ENCODE measurements at regions not wholly inside any gene's neighbourhood (a gene's known extent, or its start where the extent isn't known, plus 50 kb on each side); places are given as distances from the start of the nearest gene placed in this dataset.

- Histone ChIP-seq H3K27me3 (ENCODE audit: control insufficient read depth, insufficient read depth, low read length) (no peaks in the 10 kb centered on the region), H3K79me1 (ENCODE audit: low read depth in 1 of 2, low read length in 2 of 2) (no peaks in the 10 kb centered on the region), H4K8ac (ENCODE audit: low read depth in 2 of 2, low read length in 2 of 2) (no peak overlapping the region), H4K20me1 (ENCODE audit: insufficient read depth, low read length) (no peaks in the 10 kb centered on the region), H2BK120ac (ENCODE audit: low read depth, low read length) (no peak overlapping the region), H3K18ac (ENCODE audit: low read depth, low read length) (no peak overlapping the region), H3K4me1 (ENCODE audit: control insufficient read depth, insufficient read depth, low read length) (no peaks in the 10 kb centered on the region), H2AK9ac (replicated peaks; ENCODE audit: low read depth, low read length, poor library complexity) (no peak overlapping the region), H3K4ac (ENCODE audit: low read depth, low read length) (no peak overlapping the region), H3K9me1 (ENCODE audit: insufficient read depth, low read length) (no peaks in the 10 kb centered on the region), H2BK15ac (ENCODE audit: low read depth, low read length) (no peak overlapping the region), H3K4me3 (ENCODE audit: insufficient read depth, low read depth, low read length) (no peak overlapping the region), H2BK20ac (ENCODE audit: low read depth, low read length) (no peak overlapping the region), H4K5ac (ENCODE audit: low read depth, low read length) (no peak overlapping the region), H3K27ac (ENCODE audit: insufficient read depth, low read length) (no peak overlapping the region), H3K56ac (ENCODE audit: extremely low read depth, insufficient read depth, low read length) (no peak overlapping the region), H3K9ac (ENCODE audit: low read depth, low read length) (no peak overlapping the region), H3K4me2 (ENCODE audit: low read depth, low read length) (no peak overlapping the region), H3K23ac (ENCODE audit: low read depth, low read length) (no peak overlapping the region), H2AK5ac (ENCODE audit: low read depth, low read length) (no peak overlapping the region), H3K9me3 (ENCODE audit: control insufficient read depth, insufficient read depth, low read length) (no peaks in the 10 kb centered on the region), H2AFZ (replicated peaks; ENCODE audit: low read length, poor library complexity) (no peak overlapping the region), H3K14ac (replicated peaks; ENCODE audit: low read depth, low read length) (no peak overlapping the region), H2BK5ac (ENCODE audit: low read depth, low read length, poor library complexity, severe bottlenecking) (no peak overlapping the region), H3K36me3 (ENCODE audit: control insufficient read depth, insufficient read depth, low read length) (no peaks in the 10 kb centered on the region), H4K91ac (ENCODE audit: insufficient read depth, low read depth, low read length) (no peak overlapping the region)
- TF ChIP-seq NFE2L2 (IDR thresholded peaks at IDR 0.05; ENCODE audit: low read depth, low read length): no peak
- no peak for TF ChIP-seq CHD1 (IDR thresholded peaks at IDR 0.05; ENCODE audit: low read depth, low read length)
- no peak for TF ChIP-seq MAZ (IDR thresholded peaks at IDR 0.05; ENCODE audit: borderline replicate concordance, low read depth, low read length)
- no peak for TF ChIP-seq MAFK (IDR thresholded peaks at IDR 0.05; ENCODE audit: low read depth, low read length)
- TF ChIP-seq POLR2A (IDR thresholded peaks at IDR 0.05; ENCODE audit: low read depth, low read length): no peak
- no peak for TF ChIP-seq CTCF (conservative IDR thresholded peaks at IDR 0.05; ENCODE audit: low read depth, low read length)
- TF ChIP-seq MXI1 (IDR thresholded peaks at IDR 0.05; ENCODE audit: borderline replicate concordance, low read depth, low read length): no peak
- no peak for TF ChIP-seq CEBPB (IDR thresholded peaks at IDR 0.05; ENCODE audit: low read depth, low read length)
- TF ChIP-seq BHLHE40 (IDR thresholded peaks at IDR 0.05; ENCODE audit: low read depth, low read length): no peak
- TF ChIP-seq RCOR1 (IDR thresholded peaks at IDR 0.05; ENCODE audit: insufficient replicate concordance, low read length): no peak
- no peak for TF ChIP-seq SMC3 (IDR thresholded peaks at IDR 0.05; ENCODE audit: low read depth, low read length)
- TF ChIP-seq USF2 (IDR thresholded peaks at IDR 0.05; ENCODE audit: low read depth, low read length): no peak
- TF ChIP-seq ELK1 (IDR thresholded peaks at IDR 0.05; ENCODE audit: borderline replicate concordance, low read depth, low read length): no peak
- TF ChIP-seq RFX5 (IDR thresholded peaks at IDR 0.05; ENCODE audit: low read depth, low read length): no peak
- TF ChIP-seq FOS (IDR thresholded peaks at IDR 0.05; ENCODE audit: low read depth, low read length): no peak
- TF ChIP-seq RAD21 (IDR thresholded peaks at IDR 0.05; ENCODE audit: low read length): no peak
- in situ Hi-C loops (cut with MboI; ENCODE audit: low sequenced_read_pairs): no loop called here
- intact Hi-C loops (cut with micrococcal nuclease): no loop called here
- WGBS, 2 experiments (ENCODE audit: extremely low coverage in 2 of 2, insufficient read length in 1 of 2): no CpG with 5 or more reads among the region's 3 CpGs
- POLR2A ChIA-PET (ENCODE audit: unreplicated experiment): no interaction called here
- no peak for ATAC-seq (ENCODE audit: low read depth)
- dilution Hi-C loops (cut with HindIII; ENCODE audit: low sequenced_read_pairs, unreplicated experiment): no loop called here
- CTCF ChIA-PET: interaction anchor here (0.6 kb wide), 1 partner anchor 117 kb away, joined by 3 read pairs; no protein-coding TSS in a partner anchor
- no peak for DNase-seq
- BruUV-seq (replicated peaks): no TSS peak
These were observed 65.2 kb upstream of the PDZRN4 start for GRCh38 chr12:41122894-41123293.

Measured in IMR-90 (cell line).